T-helper 17 cell (primary cell): ENCODE measurements at regions not wholly inside any gene's neighbourhood (a gene's known extent, or its start where the extent isn't known, plus 50 kb on each side); places are given as distances from the start of the nearest gene placed in this dataset.

ENCODE experiments used
- ATAC-seq: fragments of 150-1000 bp; cut with Tn5 transposase; 2 replicates; pipeline ENCODE4 v1.10.0; 2021; ENCODE audit warnings: mild to moderate bottlenecking, moderate library complexity
- DNase-seq, 3 donors: peaks; one replicate each; pipeline versions ENCODE4 v3.0.0 to v3.0.0-alpha.2; 2020 to 2021
- H3K9me3 ChIP-seq: one replicate; pipeline ENCODE4 v1.7.0; 2013; ENCODE audit warnings: low read length, mild to moderate bottlenecking; ENCODE audit not compliant: control insufficient read depth, poor library complexity, severe bottlenecking
- H3K27ac Mint-ChIP-seq: one replicate; pipeline ENCODE4 v1.8.0; 2022; ENCODE audit warnings: mild to moderate bottlenecking, moderate library complexity, mixed read lengths
- H3K27me3 Mint-ChIP-seq: one replicate; pipeline ENCODE4 v1.8.0; 2022; ENCODE audit warnings: mixed read lengths
- H3K36me3 Mint-ChIP-seq: one replicate; pipeline ENCODE4 v1.8.0; 2022; ENCODE audit warnings: low read depth, mixed read lengths
- H3K4me1 Mint-ChIP-seq: one replicate; pipeline ENCODE4 v1.8.0; 2022; ENCODE audit warnings: mild to moderate bottlenecking, mixed read lengths
- H3K4me3 Mint-ChIP-seq: one replicate; pipeline ENCODE4 v1.8.0; 2022; ENCODE audit warnings: mild to moderate bottlenecking, moderate library complexity, mixed read lengths

- ATAC-seq, result no peak
Measured at GRCh38 chr10:47246406-47247147, 53.4 kb upstream of the GDF10 start.

GRCh38 chr10:47247148-47248059 lies 52.6 kb upstream of the GDF10 start:
- Mint-ChIP-seq H3K4me3 (no peak overlapping the region), H3K27ac (no peak overlapping the region), H3K27me3 (no peaks in the 10 kb centered on the region), H3K36me3 (no peaks in the 10 kb centered on the region), H3K4me1 (peaks cover 3% of the 10 kb centered on the region)
- H3K9me3 ChIP-seq, result no peaks in the 10 kb centered on the region
- ATAC-seq, result no peak
- no peak for DNase-seq

More at GRCh38 chr10:47246406-47247147, 53.4 kb upstream of the GDF10 start:
- H3K9me3 ChIP-seq, result no peaks in the 10 kb centered on the region
- H3K27me3 Mint-ChIP-seq, result no peaks in the 10 kb centered on the region
- no peak for DNase-seq
- H3K27ac Mint-ChIP-seq, result no peak overlapping the region
- H3K36me3 Mint-ChIP-seq, result no peaks in the 10 kb centered on the region
- peaks cover 6% of the 10 kb centered on the region for H3K4me1 Mint-ChIP-seq
- H3K4me3 Mint-ChIP-seq, result no peak overlapping the region

GRCh38 chr10:47248386-47249090 lies 51.5 kb upstream of the GDF10 start:
- Mint-ChIP-seq H3K4me1 (no peaks in the 10 kb centered on the region), H3K27me3 (no peaks in the 10 kb centered on the region), H3K4me3 (no peak overlapping the region), H3K27ac (no peak overlapping the region), H3K36me3 (no peaks in the 10 kb centered on the region)
- no peaks in the 10 kb centered on the region for H3K9me3 ChIP-seq
- DNase-seq (no peak), ATAC-seq (no peak)

GRCh38 chr10:47249881-47250280 lies 50.1 kb upstream of the GDF10 start:
- Mint-ChIP-seq H3K4me3 (no peak overlapping the region), H3K36me3 (no peaks in the 10 kb centered on the region), H3K4me1 (peaks cover 6% of the 10 kb centered on the region), H3K27me3 (no peaks in the 10 kb centered on the region), H3K27ac (no peak overlapping the region)
- ATAC-seq (no peak), DNase-seq (no peak)
- no peaks in the 10 kb centered on the region for H3K9me3 ChIP-seq
